ENCODE measurements at regions not wholly inside any gene's neighbourhood (a gene's known extent, or its start where the extent isn't known, plus 50 kb on each side); places are given as distances from the start of the nearest gene placed in this dataset.
"Not testable (repeated sequence)": the region's sequence is repeated elsewhere in the genome, so short reads cannot be mapped to it uniquely, and the experiment has no call there.

DNA sequence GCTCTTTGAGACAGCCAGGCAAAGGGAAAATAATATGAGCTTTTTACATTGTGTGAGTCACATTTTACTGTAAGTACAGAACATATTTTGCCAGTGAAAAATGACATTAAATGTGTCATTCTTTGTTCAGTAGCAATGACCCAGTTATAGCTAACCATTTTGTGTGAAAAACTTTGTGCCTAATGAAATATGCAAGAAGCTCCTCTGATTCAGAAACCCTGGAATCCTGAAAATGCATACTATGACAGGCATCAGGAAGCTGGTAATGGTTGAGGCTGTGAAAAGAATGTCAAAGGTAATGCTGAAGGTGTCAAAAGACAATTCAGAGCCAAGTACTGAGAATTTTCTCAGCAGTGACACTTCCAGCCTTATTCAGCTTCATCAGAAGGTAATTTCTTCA lies 549.5 kb upstream of the SMIM31 start:
- DNase-seq (ENCODE audit: low spot score) = peak; percentile 38

DNA sequence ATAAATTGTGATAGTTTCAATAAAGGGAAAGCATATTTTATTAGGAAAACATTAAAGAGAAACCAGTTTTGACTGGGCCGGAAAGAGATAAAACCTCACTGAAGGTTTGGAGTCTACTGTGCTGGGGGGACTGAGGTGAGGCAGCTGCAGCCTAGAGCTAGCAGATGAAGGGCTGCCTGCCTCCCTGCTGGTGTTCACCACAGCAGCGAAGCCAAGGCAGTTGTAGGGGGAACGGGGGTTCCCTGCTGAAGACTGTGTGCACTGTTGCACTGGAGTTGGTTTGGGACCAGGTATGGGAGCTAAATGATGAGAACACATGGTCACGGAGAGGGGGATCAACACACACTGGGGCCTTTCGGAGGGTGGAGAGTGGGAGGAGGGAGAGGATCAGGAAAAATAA lies 546.5 kb upstream of the SMIM31 start:
- no peak for DNase-seq (ENCODE audit: low spot score)

DNA sequence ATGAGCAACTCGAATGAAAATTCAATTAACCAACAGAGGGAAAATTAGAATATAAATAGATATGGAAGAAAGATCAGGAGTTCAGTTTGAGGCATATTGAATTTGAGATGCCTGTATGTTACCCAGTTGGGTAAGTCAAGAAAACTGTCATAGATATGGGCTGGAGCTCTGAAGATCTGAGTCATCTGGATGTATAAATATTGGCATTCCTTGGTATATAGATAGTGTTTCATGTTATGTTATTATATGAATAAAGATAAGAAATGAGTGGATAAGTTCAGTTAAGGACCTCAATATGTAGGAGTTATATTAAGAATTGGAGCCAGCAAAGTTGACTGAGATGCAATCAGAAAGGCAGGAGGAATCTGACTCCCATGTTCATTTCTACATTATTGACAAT lies 543.6 kb upstream of the SMIM31 start:
- no peak for DNase-seq (ENCODE audit: low spot score)

DNA sequence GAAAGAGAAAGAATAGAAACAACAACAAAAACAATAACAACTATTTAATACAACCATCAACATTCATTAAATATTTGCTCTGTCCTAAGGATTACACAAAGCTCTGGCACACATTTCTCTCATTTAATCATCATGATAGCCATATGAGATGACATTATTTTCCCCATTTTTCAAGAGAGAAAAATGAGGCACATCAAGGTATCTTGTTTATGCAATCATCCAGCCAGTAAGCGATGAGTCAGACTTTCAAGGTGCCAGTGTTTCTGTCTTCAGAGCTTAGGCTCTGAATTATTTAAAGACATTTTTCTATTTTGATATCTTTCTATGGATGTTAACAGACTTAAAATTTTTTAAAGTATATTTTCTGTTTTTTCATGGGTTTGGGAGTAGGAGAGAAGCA lies 541.8 kb upstream of the SMIM31 start:
- DNase-seq (ENCODE audit: low spot score) = no peak

DNA sequence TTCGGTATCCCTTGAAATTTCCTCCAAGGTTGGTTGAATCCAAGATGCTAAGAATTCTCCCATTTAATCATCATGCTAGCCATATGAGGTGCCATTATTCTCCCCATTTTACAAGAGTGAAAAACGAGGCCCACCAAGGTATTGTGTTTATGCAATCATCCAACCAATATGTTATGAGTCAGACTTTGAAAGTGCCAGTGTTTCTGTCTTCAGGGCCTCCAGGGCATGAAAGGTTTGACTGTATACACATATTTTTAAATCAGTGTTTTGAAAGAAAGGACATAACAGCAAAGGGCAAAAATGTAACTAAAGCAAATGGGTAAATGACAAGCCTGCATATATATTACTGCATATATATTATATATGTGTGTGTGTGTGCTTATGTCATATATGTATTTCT lies 541.2 kb upstream of the SMIM31 start:
- DNase-seq (ENCODE audit: low spot score) = no peak

DNA sequence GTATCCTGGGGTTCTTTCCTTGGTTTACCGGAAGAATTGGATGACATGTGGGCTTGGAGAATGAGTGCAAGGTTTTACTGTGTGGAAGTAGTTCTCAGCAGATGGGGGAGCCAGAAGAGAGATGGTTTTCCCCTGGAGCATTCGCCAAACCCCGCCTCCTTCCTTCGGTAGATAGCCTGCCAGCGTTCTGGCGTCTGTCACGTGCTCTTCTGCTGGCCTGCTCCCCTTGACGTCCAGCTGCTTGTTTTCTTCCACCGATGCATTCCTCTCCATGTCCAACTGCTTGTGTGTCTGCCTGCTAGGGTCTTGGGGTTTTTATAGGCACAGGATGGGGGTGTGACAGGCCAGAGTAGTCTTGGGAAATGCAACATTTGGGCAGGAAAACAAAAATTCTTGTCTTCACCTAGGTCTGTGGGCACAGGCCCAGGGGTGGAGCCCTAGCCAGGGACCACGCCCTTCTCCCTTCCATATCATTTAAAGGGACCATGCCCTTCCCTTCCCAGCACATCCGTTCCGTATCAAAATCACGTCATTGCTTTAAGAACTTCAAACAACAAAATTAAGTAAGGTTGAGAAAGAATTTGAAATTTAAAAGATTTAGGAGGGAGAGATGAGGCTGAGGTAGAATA lies 538.7 kb upstream of the SMIM31 start:
- no peak for DNase-seq (ENCODE audit: low spot score)

DNA sequence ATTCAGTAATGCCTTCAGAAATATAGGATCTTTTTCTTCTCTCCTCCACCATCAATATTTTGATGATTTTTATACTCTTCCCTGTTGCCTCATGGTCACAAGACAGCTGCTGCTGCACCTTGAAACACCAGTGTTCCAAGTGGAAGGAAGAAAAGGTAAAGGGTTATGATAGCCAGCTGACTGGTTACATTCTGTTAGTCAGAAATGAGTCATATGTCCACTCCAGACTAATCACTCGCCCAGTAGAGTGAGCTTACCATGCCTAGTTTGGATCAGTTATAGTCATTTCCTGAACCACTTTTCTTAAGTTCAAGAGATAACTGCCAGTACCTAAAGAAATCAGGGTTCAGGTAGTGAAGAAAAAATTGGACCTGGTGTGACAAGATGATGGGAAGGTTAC lies 532.3 kb upstream of the SMIM31 start:
- DNase-seq (ENCODE audit: low spot score) = no peak

DNA sequence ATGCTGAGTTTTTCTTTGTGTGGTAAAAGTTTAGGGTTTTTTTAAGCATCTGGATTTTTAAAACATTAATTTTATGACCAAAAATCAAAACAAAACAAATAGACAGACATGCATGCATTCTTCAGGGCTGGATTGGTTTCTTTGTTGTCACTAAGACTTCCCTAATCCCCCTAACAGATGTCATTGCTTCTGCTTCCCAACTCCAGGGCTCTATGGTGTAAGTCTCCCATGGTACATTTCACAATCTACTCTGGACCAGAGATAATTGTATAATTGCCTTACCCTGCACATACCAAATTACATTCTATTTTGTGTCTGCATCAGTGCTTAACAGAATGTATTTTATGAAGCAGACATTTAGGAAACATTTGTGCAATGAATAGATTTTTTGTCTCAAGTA lies 529.1 kb upstream of the SMIM31 start:
- DNase-seq (ENCODE audit: low spot score) = no peak

DNA sequence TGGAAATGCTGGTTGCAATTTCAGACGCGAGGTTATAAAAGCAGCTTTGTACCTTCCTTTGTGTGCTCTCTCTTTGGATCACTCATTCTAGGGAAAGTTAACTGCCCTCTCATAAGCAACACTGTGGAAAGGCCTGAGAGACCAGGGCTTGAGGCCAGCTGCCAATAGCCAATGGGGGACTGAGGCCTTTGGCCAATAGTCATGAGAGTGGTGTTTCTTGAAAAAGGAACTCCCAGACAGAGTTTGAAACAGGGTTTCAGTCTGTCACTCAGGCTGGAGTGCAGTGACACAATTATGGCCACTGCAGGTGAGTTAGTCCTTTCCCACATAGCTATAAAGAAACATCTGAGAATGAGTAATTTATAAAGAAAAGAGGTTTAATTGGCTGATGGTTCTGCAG lies 524.7 kb upstream of the SMIM31 start:
- DNase-seq (ENCODE audit: low spot score) = no peak

DNA sequence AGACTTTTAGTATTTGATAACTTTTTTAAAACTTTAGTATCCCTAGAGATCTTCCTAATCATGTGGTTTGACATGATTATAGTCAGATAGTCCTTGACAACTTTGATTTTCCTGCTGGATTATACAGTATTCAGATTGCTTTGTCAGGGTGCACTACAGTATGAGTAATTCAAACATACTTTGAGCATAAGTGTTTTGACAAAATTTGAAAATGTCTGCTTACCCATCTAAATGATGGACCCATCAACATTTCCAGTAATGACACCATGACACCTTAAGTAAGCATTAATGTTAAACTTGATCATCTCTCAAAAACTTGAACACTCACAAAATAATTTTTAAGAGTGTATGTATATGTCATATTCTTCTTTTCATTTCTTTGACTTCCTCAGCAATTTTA lies 514.5 kb upstream of the SMIM31 start:
- no peak for DNase-seq (ENCODE audit: low spot score)

DNA sequence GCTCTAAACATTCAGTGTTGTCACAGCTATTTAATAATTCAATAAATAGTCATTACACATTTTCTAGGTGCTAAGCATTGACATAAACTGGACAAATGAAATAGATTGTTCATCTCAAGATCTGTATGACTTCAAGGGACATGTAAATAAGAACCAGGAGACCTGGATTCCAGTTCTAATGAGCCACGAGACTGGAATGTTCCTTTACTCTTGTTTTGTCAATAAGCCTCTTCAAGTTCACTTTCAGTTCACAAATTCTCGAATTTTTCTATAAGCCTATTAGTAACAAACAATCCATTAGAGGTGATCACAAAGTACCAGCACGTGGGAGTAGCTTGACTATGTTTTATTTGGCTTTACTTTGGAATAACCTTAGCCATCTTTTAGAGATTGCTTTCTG lies 514.0 kb upstream of the SMIM31 start:
- DNase-seq (ENCODE audit: low spot score) = no peak

DNA sequence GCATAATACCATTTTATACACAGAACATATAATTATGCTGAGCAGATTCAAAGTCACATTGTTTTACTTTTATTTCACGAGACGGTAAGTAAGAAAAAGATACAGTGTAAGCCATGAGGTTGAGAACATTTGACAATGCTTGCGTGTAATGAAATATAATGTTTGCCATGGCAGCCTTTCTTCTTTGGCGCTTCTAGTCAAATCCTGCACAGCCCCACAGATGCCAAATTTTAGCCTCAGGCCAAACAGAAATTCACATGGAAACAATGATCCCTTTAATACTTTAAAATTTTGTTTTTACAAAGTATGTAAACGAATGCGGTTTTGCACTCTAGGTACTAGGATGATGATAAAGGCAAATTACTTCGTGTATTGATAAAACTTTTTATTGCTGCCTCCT lies 502.7 kb upstream of the SMIM31 start:
- no peak for DNase-seq (ENCODE audit: low spot score)

DNA sequence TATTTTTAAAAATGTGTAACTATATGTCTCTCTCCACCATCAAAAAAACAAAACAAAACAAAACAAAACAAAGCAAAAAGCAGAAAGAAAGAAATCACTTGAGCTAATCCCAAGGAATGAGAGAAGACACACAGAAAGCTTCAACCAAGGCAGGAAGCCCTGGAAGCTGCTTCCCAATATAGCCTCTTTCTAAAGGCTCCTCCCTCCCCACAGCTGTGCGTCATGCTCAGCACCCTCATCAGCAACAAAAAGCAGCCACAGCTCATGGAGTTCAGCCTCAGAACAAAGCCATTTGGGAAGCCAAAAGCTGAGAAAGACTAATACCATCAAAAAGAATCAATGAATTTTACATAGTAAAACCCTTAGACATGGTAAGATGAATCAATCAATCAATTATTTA lies 501.6 kb upstream of the SMIM31 start:
- peak; percentile 14 for DNase-seq (ENCODE audit: low spot score)

DNA sequence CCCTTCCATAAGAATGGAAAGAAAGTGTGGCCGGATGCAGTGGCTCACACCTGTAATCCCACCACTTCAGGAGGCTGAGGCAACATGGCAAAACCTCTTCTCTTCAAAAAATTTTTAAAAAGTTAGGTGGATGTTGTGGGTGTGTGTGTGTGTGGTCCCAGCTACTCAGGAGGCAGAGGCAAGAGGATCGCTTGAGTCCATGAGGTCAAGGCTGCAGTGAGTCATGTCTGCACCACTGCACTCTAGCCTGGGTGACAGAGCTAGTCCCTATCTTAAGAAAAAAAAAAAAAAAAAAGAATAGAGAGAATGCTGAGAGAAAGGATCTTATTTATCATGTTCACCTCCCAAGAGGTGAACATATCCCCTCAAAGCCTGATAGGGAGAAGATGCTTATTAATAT lies 492.1 kb upstream of the SMIM31 start:
- DNase-seq (ENCODE audit: low spot score) = no peak

DNA sequence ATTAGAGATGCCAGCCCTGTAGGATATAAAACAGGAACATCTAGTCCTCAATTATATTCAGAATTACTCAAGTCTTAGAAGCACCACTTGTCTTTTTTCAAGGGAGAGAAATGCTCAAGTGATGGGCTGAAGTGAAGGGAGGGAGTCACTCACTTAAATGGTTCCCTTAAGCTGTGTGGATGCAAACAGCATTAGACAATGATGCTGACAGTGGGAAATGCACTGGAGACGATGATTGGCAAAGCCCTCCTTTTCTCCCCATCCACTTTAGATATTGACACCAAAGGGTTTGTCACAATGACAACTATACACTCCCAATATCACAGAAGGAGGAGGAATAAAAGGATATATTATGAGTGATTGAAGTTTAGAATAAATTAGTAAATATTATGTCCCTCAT lies 491.4 kb upstream of the SMIM31 start:
- not testable (repeated sequence) for DNase-seq (ENCODE audit: low spot score)

DNA sequence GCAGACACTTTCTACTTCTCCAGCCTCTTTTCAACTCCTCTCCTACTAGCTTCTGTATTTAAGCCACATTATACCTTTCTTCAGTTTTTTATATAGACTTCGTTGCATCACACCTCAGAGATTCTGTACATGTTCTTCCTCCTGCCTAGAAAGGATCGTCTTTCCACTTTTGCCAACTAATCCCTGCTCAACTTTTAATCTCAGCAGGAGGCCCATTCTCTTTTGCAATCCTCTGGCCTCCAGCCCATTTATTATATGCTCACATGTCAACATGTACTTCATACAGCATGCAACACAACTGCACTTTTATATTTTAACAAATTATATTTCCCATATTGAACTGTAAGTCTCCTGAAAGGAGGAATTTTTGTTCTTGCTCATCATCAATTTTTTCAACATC lies 476.5 kb upstream of the SMIM31 start:
- peak; percentile 12 for DNase-seq (ENCODE audit: low spot score)

DNA sequence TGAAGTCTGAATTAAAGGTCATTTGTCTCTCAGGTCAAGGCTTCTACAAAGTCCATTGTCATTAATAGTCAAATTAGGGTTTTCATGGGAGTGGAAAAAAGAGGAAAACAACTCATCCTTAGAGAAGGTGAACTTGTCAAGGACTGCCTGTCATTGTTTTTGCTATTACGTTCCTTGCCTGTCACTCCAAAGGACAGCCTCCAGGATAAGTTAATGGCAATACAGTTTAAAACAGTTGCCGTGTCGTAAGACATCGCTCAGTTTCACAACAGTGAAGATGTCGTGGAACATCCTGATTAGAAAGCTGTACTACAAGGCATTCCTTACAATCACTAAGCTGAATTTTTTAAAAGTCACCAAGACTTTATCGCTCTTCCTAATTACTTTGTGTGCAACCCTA lies 466.8 kb upstream of the SMIM31 start:
- no peak for DNase-seq (ENCODE audit: low spot score)

DNA sequence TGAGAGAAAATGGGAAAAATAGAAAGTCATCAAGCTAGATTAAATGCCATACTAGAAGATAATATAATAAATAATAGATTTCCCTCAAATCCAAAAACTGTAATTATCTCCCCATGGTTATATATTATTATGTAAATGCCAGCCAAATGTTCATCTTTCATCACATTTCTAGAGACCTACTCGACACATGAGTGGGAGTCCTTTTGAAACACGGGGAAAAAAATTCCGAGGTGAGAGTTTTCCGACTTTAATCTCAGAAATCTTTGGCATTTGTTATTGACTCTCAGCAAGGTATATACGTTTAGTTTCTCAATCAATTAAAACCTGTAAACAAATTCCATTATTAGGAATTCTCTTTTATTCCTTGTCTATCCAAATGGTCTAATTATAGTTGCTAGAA lies 465.4 kb upstream of the SMIM31 start:
- no peak for DNase-seq (ENCODE audit: low spot score)

DNA sequence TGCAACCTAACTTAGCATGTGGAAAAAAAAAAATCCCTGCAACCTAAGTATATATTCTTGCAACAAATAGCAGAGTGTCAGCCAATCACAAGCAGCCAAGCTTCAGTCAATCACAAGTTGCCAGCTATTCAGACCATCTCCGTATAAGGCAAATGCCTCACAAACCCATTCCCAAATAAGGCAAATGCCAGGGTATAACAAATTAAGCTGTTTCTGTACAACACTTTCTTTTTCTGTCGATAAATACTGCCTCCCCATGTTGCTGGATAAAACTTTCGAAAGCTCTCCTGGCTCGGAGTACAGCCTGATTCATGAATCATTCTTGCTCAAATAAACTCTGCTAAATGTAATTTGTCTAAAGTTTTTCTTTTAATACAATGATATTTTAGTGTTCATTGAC lies 460.7 kb upstream of the SMIM31 start:
- peak; percentile 5 for DNase-seq (ENCODE audit: low spot score)

DNA sequence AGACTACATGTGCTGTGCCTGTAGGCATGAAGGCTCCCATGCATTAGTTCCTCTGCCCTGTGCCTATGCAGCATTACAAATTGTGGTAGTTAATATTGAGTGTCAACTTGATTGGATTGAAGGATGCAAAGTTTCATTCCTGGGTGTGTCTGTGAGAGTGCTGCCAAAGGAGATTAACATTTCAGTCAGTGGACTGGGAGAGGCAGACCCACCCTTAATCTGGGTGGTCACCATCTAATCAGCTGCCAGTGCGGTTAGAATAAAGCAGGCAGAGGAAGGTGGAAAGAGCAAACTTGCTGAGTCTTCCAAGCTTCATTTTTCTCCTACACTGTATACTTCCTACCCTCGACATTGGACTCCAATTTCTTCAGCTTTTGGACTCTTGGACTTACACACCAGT lies 460.2 kb upstream of the SMIM31 start:
- DNase-seq (ENCODE audit: low spot score) = no peak

DNA sequence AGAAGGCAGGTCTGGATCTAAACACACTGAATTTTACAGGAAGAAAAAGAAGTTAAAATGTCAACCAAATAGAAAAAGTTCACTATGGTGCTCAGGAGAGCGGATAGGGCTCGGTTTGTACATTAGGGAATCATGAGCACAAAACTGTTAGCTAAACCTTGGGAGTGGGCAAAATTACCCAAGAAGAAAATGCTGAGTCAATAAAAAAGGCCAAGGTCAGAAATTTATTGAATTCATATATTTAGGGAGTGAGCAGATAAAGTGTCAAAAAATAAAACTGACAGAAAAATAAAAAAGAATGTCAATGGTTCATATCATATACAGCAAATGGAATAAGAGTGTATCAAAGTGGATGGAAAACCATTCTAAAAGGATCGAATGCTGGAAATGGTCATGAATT lies 452.5 kb upstream of the SMIM31 start:
- no peak for DNase-seq (ENCODE audit: low spot score)

DNA sequence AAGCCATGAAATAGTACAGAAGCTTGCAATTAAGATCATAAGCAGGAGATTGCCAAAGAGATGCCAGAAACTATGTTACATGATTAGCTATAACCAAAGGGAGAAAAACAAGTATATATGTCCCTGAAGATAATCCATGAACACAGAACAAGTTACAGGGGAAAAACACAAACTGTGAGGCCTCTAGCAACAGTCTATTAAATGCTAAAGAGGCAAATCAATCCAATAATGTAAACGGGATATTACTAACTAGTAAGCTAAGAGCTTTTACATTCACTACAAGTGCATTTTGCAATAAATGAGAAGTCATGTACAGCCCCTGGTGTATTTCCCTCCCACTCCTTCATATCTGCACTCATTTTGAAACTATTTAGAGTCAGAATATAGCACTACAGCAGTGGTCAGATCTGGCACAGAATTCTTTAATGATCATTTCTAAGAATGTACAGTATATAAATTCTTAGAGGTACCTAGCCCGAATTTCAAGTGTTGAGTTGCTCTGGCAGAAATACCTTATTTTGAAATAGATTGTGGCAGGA lies 449.8 kb upstream of the SMIM31 start:
- no peak for DNase-seq (ENCODE audit: low spot score)

DNA sequence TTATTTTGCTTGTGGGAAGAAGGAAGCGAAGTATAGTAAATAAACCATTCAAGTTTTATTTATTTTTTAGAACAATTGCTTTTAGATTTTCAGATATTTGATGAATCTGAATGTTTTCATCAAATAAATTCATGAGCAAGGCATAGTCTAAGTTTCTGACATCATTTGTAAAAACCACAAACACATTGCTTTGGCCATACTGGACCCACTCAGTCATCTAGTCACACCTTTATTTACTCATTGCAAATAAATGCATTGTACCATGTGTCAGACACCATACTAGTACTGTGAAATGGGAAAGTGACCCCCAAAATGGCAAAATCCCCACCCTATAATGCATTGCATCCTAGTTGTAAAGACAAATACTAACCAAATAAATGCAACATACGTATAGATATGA lies 449.1 kb upstream of the SMIM31 start:
- DNase-seq (ENCODE audit: low spot score) = no peak

DNA sequence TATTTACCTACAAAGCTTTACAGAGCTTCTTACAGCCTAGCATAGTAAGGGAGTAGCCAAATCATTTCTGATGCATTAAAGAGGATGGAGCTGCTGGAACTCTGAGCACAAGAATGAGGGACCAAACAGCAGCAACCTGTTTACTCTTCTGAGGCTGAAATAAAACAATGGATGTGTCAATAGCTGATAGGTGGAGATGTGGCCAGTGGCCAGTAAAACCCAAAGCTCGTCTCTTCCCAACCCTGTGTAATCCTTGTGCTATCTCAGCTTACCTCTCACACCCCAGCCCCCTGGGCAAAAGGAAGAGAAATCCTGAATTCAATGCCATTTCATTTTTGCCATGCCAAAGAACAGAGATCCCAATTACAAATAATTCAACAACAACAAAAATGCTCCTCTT lies 446.7 kb upstream of the SMIM31 start:
- no peak for DNase-seq (ENCODE audit: low spot score)
